ENCODE measurements at regions not wholly inside any gene's neighbourhood (a gene's known extent, or its start where the extent isn't known, plus 50 kb on each side); places are given as distances from the start of the nearest gene placed in this dataset.

- no peak for DNase-seq
- in situ Hi-C loops (cut with HindIII; ENCODE audit: low pct_ligation_motif_present, low pct_unique_long_range_greater_than_20kb, low sequenced_read_pairs) = no loop called here
These were observed 511.8 kb downstream of the EPHA3 start for GRCh38 chr3:89619263-89619662.

DNA sequence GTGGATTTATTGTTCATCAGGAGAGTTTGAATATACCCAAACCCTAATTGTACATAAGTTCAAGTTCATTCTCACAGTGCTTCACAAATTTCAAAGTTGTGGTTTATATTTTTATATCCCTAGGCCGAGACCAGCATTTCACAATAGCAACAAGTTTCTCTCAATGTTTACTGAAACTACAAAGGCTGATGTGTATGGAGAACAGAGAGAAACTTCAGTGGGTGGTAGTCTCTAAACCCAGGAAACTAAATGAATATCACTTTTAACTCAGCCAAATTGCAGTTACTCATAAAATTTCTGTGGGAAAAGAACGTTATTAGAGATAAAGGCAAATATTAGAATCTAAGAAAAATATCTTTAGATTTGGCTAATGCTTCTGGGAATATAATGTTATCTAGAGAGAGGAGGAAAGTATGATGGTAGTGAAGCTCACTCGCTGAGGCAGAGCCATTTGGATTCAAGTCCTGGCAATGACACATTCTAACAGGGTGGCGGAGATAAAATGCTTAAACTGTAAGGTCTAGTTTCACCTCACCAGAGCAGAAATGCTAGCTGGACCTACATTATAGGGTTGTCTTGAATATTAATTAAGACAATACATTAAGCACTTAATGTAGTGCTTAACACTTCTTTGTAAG is 514.8 kb downstream of the EPHA3 start:
- in situ Hi-C loops (cut with HindIII; ENCODE audit: low pct_ligation_motif_present, low pct_unique_long_range_greater_than_20kb, low sequenced_read_pairs) = no loop called here
- DNase-seq = no peak

- DNase-seq = no peak
- in situ Hi-C loops (cut with HindIII; ENCODE audit: low pct_ligation_motif_present, low pct_unique_long_range_greater_than_20kb, low sequenced_read_pairs) = no loop called here
These were observed 517.1 kb downstream of the EPHA3 start for GRCh38 chr3:89624494-89624893.

GRCh38 chr3:89625945-89626344 is 518.5 kb downstream of the EPHA3 start:
- DNase-seq = no peak
- in situ Hi-C loops (cut with HindIII; ENCODE audit: low pct_ligation_motif_present, low pct_unique_long_range_greater_than_20kb, low sequenced_read_pairs) = no loop called here

DNA sequence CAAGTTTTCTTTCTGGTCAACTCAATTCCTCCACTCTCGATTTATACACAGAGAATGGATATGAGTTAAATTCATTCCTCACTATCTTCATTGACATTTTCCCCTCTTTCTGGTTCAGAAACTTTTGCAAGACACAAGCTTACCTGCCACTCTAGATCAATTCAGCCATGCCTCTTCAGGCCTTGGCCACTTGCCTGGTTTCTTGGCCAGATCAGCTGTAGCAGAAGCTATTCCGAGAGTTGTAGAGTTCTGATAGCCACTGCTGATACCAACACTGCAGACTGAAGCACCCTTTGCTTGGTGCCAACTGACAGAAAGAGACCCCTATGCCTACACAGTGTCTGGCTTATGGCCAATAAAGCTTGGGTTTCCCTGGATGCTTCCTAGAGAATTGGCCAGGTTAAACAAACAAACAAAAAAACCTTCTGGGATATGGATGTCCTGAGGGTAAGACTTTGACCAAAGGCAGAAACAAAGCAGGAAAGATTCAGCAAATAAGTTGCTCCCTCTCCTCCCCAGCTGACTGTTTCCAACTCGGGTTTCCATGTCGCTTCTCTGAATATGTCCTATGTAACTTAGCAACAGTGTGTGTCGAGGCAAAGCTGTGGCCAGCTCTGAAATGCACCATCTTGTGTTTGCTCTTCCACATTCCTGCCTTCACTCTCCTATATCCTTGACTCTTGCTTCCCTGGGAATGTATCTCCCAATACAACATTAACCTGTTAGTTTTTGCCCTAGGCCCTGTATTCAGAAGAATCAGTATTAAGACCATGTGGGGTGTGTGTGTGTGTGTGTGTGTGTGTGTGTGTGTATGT is 521.6 kb downstream of the EPHA3 start:
- in situ Hi-C loops (cut with HindIII; ENCODE audit: low pct_ligation_motif_present, low pct_unique_long_range_greater_than_20kb, low sequenced_read_pairs) = no loop called here
- DNase-seq = no peak

- in situ Hi-C loops (cut with HindIII; ENCODE audit: low pct_ligation_motif_present, low pct_unique_long_range_greater_than_20kb, low sequenced_read_pairs) = no loop called here
- DNase-seq = no peak
These were observed 527.7 kb downstream of the EPHA3 start for GRCh38 chr3:89635137-89635536.

- no peak for DNase-seq
These were observed 537.3 kb downstream of the EPHA3 start for GRCh38 chr3:89644716-89645115.

DNA sequence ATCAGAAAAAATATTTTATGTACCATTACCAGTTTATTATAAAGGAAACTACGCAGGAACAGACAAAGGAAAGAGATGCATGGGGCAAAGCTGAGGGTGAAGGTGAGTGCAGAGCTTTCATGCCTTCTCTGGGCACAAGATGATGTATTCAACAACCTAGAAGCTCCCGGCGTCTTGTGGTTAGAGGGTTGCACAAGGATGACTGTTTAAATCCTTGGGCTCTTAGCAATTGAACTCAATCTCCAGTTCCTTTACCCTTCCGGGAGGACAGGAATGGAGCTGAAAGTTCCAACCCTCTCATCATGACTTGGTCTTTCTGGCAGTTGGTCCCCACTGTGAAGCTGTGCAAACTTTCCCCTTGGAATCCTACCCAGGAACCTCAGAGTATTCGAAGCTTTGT is 542.0 kb downstream of the EPHA3 start:
- in situ Hi-C loops (cut with HindIII; ENCODE audit: low pct_ligation_motif_present, low pct_unique_long_range_greater_than_20kb, low sequenced_read_pairs) = no loop called here
- no peak for DNase-seq

More at GRCh38 chr3:89644716-89645115, 537.3 kb downstream of the EPHA3 start:
- in situ Hi-C loops (cut with HindIII; ENCODE audit: low pct_ligation_motif_present, low pct_unique_long_range_greater_than_20kb, low sequenced_read_pairs) = no loop called here

- in situ Hi-C loops (cut with HindIII; ENCODE audit: low pct_ligation_motif_present, low pct_unique_long_range_greater_than_20kb, low sequenced_read_pairs) = no loop called here
- DNase-seq = no peak
These were observed 546.6 kb downstream of the EPHA3 start for GRCh38 chr3:89654031-89654430.

- in situ Hi-C loops (cut with HindIII; ENCODE audit: low pct_ligation_motif_present, low pct_unique_long_range_greater_than_20kb, low sequenced_read_pairs) = no loop called here
- no peak for DNase-seq
These were observed 549.0 kb downstream of the EPHA3 start for GRCh38 chr3:89656388-89656787.

GRCh38 chr3:89679686-89680085 is 572.3 kb downstream of the EPHA3 start:
- no peak for DNase-seq
- in situ Hi-C loops (cut with HindIII; ENCODE audit: low pct_ligation_motif_present, low pct_unique_long_range_greater_than_20kb, low sequenced_read_pairs) = no loop called here

DNA sequence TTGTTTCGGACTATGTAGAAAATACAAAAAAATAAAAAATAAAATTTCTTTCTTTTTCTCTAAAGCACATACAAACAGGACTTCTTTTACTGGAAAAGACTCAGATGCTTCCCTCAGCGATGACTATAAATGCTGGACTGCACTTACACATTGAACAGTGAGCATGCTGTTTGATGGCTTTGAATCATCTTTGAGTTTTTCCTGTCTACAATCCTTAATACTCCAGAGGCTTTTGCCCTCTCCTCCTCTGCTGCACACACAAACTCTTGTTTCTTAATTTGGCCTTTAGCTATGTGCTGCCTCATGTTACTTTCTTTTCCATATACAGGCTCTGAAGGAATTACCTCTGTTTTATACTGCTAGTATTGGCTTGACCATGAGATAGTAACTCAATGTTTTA is 575.1 kb downstream of the EPHA3 start:
- DNase-seq = no peak
- in situ Hi-C loops (cut with HindIII; ENCODE audit: low pct_ligation_motif_present, low pct_unique_long_range_greater_than_20kb, low sequenced_read_pairs) = no loop called here

GRCh38 chr3:89685731-89686130 is 578.3 kb downstream of the EPHA3 start:
- in situ Hi-C loops (cut with HindIII; ENCODE audit: low pct_ligation_motif_present, low pct_unique_long_range_greater_than_20kb, low sequenced_read_pairs) = no loop called here
- DNase-seq = no peak

DNA sequence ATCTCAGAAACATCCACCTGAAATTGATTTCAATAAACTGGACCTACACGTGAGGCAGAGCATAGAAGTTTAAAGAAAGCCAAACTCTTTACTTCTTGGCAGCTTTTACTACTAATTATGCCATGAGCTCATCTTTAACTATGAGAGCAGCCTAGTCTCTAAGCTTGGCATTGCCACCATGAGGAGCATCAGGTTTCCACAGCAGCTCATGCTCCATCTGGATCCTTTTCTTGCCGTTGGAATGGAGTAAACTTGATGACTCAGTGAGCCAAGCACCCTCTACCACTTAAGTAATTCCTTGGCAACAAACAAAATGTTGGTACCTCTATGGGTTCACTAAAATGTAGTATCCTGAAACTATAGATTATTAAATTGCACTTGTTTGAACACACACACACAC is 583.2 kb downstream of the EPHA3 start:
- no peak for DNase-seq
- in situ Hi-C loops (cut with HindIII; ENCODE audit: low pct_ligation_motif_present, low pct_unique_long_range_greater_than_20kb, low sequenced_read_pairs) = no loop called here

- in situ Hi-C loops (cut with HindIII; ENCODE audit: low pct_ligation_motif_present, low pct_unique_long_range_greater_than_20kb, low sequenced_read_pairs) = no loop called here
These were observed 585.2 kb downstream of the EPHA3 start for GRCh38 chr3:89692601-89693000.

DNA sequence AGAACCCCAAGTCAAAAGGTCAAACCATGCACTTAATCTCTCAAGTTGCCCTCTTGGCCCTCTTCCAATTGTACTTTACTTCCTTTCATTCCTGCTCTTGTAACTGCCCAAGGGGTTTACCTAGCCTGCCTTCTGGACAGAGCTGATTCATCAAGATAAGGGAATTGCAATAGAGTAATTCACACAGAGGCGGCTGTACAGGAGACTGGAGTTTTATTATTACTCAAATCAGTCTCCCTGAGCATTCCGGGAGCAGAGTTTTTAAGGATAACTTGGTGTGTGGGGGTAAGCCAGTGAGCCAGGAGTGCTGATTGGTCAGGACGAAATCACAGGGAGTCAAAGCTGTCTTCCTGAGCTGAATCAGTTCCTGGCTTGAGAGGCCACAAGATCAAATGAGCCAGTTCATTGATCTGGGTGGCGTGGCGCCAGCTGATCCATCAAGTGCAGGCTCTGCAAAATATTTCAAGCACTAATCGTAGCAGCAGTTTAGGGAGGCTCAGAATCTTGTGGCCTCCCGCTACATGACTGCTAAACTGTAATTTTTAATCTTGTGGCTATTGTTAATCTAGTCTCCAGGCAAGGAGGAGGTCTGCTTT is 590.0 kb downstream of the EPHA3 start:
- in situ Hi-C loops (cut with HindIII; ENCODE audit: low pct_ligation_motif_present, low pct_unique_long_range_greater_than_20kb, low sequenced_read_pairs) = no loop called here
- DNase-seq = no peak

More at GRCh38 chr3:89692601-89693000, 585.2 kb downstream of the EPHA3 start:
- DNase-seq = no peak

DNA sequence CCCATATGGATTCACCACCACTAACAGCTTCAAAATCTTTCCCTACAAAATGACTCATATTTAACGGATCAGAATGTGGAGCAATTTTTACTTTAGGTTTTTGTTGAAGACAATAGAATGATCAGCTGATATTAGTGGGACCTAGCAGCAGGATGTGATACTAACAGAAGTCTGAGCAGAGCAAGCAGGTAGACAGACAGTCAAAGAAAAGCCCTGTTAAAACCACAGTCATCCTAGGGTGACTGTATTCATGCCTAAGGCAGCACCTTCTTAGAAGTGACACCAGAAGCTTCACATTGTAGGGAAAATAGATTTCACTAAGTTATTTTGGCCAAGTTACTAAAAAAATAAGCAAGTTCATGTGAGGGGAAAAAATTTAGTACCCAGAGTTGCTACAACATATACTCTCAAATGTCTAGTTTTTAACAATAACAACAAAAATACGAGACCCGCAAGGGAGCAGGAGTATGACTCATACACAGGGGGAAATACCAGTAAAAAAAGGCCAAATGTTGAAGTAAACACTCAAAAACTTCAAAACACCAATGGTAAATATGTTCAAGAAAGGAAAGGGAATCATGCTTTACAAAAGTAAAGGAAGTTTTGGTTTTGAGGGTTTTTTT is 590.9 kb downstream of the EPHA3 start:
- no peak for DNase-seq
- in situ Hi-C loops (cut with HindIII; ENCODE audit: low pct_ligation_motif_present, low pct_unique_long_range_greater_than_20kb, low sequenced_read_pairs) = no loop called here

GRCh38 chr3:89699229-89699628 is 591.8 kb downstream of the EPHA3 start:
- in situ Hi-C loops (cut with HindIII; ENCODE audit: low pct_ligation_motif_present, low pct_unique_long_range_greater_than_20kb, low sequenced_read_pairs) = no loop called here
- DNase-seq = no peak

GRCh38 chr3:89699771-89700170 is 592.4 kb downstream of the EPHA3 start:
- in situ Hi-C loops (cut with HindIII; ENCODE audit: low pct_ligation_motif_present, low pct_unique_long_range_greater_than_20kb, low sequenced_read_pairs) = no loop called here
- no peak for DNase-seq

Data from ACHN (cell line).